Mammary epithelial cell (primary cell): ENCODE measurements at regions not wholly inside any gene's neighbourhood (a gene's known extent, or its start where the extent isn't known, plus 50 kb on each side); places are given as distances from the start of the nearest gene placed in this dataset.

Experiments
- CTCF ChIP-seq, 2 donors: IDR thresholded peaks in 1 of 2; conservative IDR thresholded peaks in 1 of 2; 2 replicates each; pipeline ENCODE4 v1.5.1; 2011 to 2012; ENCODE audit warnings: inconsistent platforms in 2 of 2, low read length in 2 of 2, mild to moderate bottlenecking in 2 of 2, control low read depth in 1 of 2, low read depth in 1 of 2; ENCODE audit not compliant: insufficient read depth in 1 of 2; ENCODE audit errors: extremely low read depth in 1 of 2
- EZH2 ChIP-seq: IDR thresholded peaks from 2 replicates; pipeline ENCODE4 v1.6.1; 2012; ENCODE audit warnings: low read length, inconsistent platforms, borderline replicate concordance

DNA sequence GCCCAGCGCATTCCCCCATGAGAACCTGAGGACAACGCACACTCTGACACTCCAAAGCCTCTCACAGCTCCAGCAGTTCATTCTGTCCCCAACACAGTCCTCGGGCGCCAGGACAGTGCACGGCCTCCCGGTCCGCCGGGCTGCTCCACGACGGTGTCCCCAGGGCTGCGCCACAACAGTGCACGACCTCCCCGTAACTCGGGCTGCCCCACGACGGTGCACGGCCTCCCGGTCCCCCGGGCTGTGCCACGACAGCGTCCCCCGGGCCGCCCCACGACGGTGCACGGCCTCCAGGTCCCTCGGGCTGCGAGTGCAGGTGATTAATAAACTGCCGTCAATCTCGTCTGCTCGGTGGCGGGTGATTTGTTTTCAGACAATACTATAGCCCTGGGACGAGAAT lies 585.1 kb upstream of the FRG1 start:
- TF ChIP-seq EZH2 (no peak), CTCF (conservative IDR thresholded peaks at IDR 0.05 in 1 of 2, IDR thresholded peaks at IDR 0.05 in 1 of 2; ENCODE audit: extremely low read depth in 1 of 2, insufficient read depth in 1 of 2, low read depth in 1 of 2, low read length in 2 of 2) (no peak)
